ENCODE measurements at regions not wholly inside any gene's neighbourhood (a gene's known extent, or its start where the extent isn't known, plus 50 kb on each side); places are given as distances from the start of the nearest gene placed in this dataset.

GRCh38 chr18:30514059-30514458 lies 528.5 kb downstream of the DSC3 start:
- no peak overlapping the region for H3K4me3 ChIP-seq
- no peaks in the 10 kb centered on the region for H3K36me3 ChIP-seq
- intact Hi-C loops (cut with DNase I) = no loop called here
- no peak overlapping the region for H3K27ac ChIP-seq
- TF ChIP-seq CTCF (IDR thresholded peaks at IDR 0.05) = no peak
- DNase-seq = no peak
- no peak overlapping the region for H3K9ac ChIP-seq (ENCODE audit: low read depth in 2 of 2, low read length in 2 of 2)
- no peaks in the 10 kb centered on the region for H3K27me3 ChIP-seq
- H3K4me1 ChIP-seq = no peaks in the 10 kb centered on the region
- H3K9me3 ChIP-seq = no peaks in the 10 kb centered on the region

- Histone ChIP-seq H3K9ac (ENCODE audit: low read depth in 2 of 2, low read length in 2 of 2) (no peak overlapping the region), H3K4me1 (no peaks in the 10 kb centered on the region), H3K27ac (no peak overlapping the region), H3K36me3 (no peaks in the 10 kb centered on the region), H3K27me3 (no peaks in the 10 kb centered on the region), H3K4me3 (no peak overlapping the region), H3K9me3 (no peaks in the 10 kb centered on the region)
- intact Hi-C loops (cut with DNase I) = no loop called here
- TF ChIP-seq CTCF (IDR thresholded peaks at IDR 0.05) = no peak
- no peak for DNase-seq
Observed at GRCh38 chr18:30512872-30513271, 529.7 kb downstream of the DSC3 start.

GRCh38 chr18:30510882-30511281 lies 531.7 kb downstream of the DSC3 start:
- DNase-seq = no peak
- no peaks in the 10 kb centered on the region for H3K36me3 ChIP-seq
- H3K9me3 ChIP-seq = no peaks in the 10 kb centered on the region
- H3K27ac ChIP-seq = no peak overlapping the region
- no peak overlapping the region for H3K9ac ChIP-seq (ENCODE audit: low read depth in 2 of 2, low read length in 2 of 2)
- TF ChIP-seq CTCF (IDR thresholded peaks at IDR 0.05) = no peak
- no peak overlapping the region for H3K4me3 ChIP-seq
- intact Hi-C loops (cut with DNase I) = no loop called here
- H3K27me3 ChIP-seq = no peaks in the 10 kb centered on the region
- H3K4me1 ChIP-seq = no peaks in the 10 kb centered on the region

GRCh38 chr18:30501594-30501993 lies 540.9 kb downstream of the DSC3 start:
- Histone ChIP-seq H3K4me3 (no peak overlapping the region), H3K27ac (no peak overlapping the region), H3K9me3 (no peaks in the 10 kb centered on the region), H3K4me1 (no peaks in the 10 kb centered on the region), H3K36me3 (no peaks in the 10 kb centered on the region), H3K27me3 (no peaks in the 10 kb centered on the region), H3K9ac (ENCODE audit: low read depth in 2 of 2, low read length in 2 of 2) (no peak overlapping the region)
- intact Hi-C loops (cut with DNase I) = no loop called here
- TF ChIP-seq CTCF (IDR thresholded peaks at IDR 0.05) = no peak
- DNase-seq = no peak

- H3K9ac ChIP-seq (ENCODE audit: low read depth in 2 of 2, low read length in 2 of 2) = no peak overlapping the region
- H3K4me3 ChIP-seq = no peak overlapping the region
- no peaks in the 10 kb centered on the region for H3K27me3 ChIP-seq
- intact Hi-C loops (cut with DNase I) = no loop called here
- H3K27ac ChIP-seq = no peak overlapping the region
- no peaks in the 10 kb centered on the region for H3K36me3 ChIP-seq
- H3K9me3 ChIP-seq = no peaks in the 10 kb centered on the region
- no peak for DNase-seq
- no peak for TF ChIP-seq CTCF (IDR thresholded peaks at IDR 0.05)
- no peaks in the 10 kb centered on the region for H3K4me1 ChIP-seq
Observed at GRCh38 chr18:30500240-30500945, 542.1 kb downstream of the DSC3 start.

Measured in colonic mucosa (tissue), 4 donors.